Stimulated activated CD8-positive, alpha-beta memory T cell treated with anti-CD3 and anti-CD28 coated beads, Interleukin-12 subunit alpha, Interleukin-12 subunit beta, amount 100 ng/mL, for 1 hour (primary cell): ENCODE measurements at regions not wholly inside any gene's neighbourhood (a gene's known extent, or its start where the extent isn't known, plus 50 kb on each side); places are given as distances from the start of the nearest gene placed in this dataset.

ENCODE experiments used
- DNase-seq: peaks from one replicate; pipeline ENCODE4 v3.0.0-alpha.2; 2020; ENCODE audit warnings: low read depth

GRCh38 chr1:91092503-91092902, 70.7 kb upstream of the ZNF644 start:
- DNase-seq: no peak

- no peak for DNase-seq
These were observed 70.0 kb upstream of the ZNF644 start for GRCh38 chr1:91091812-91092211.

- DNase-seq: no peak
These were observed 58.8 kb upstream of the ZNF644 start for GRCh38 chr1:91080650-91081049.

GRCh38 chr1:91078859-91079258, 57.0 kb upstream of the ZNF644 start:
- no peak for DNase-seq

- DNase-seq: no peak
These were observed 55.0 kb upstream of the ZNF644 start for GRCh38 chr1:91076834-91077233.

- DNase-seq: no peak
These were observed 53.6 kb upstream of the ZNF644 start for GRCh38 chr1:91075233-91076135.

- DNase-seq: no peak
These were observed 51.5 kb upstream of the ZNF644 start for GRCh38 chr1:91073299-91073698.

GRCh38 chr1:91071838-91072237, 50.0 kb upstream of the ZNF644 start:
- DNase-seq: no peak
